WTC11 (cell line): ENCODE measurements at regions not wholly inside any gene's neighbourhood (a gene's known extent, or its start where the extent isn't known, plus 50 kb on each side); places are given as distances from the start of the nearest gene placed in this dataset.

ENCODE experiments used
- ATAC-seq: fragments of 200-7000 bp; cut with Tn5 transposase; 2 replicates; pipeline ENCODE4 v1.10.0; 2021; ENCODE audit warnings: mild to moderate bottlenecking, moderate library complexity
- CTCF ChIA-PET: fragments of 300-600 bp; sonication (Branson Sonifier 250); formaldehyde crosslinking; loops from one replicate; lab custom pipeline; 2021; ENCODE audit warnings: antibody characterized with exemption; lab: Charles Lee
- POLR2A ChIA-PET: fragments of 350-600 bp; sonication (Branson Sonifier 250); formaldehyde crosslinking; loops from one replicate; lab custom pipeline; 2021; ENCODE audit warnings: antibody characterized with exemption; lab: Charles Lee
- DNase-seq: peaks from one replicate; pipeline ENCODE4 v3.0.0; 2021; ENCODE audit warnings: low spot score
- H3K27ac Mint-ChIP-seq: 2 replicates; pipeline ENCODE4 v1.8.0; 2021; ENCODE audit warnings: mixed read lengths
- H3K27me3 Mint-ChIP-seq: 2 replicates; pipeline ENCODE4 v1.8.0; 2021; ENCODE audit warnings: low read depth, mild to moderate bottlenecking, moderate library complexity, mixed read lengths
- H3K36me3 Mint-ChIP-seq: 2 replicates; pipeline ENCODE4 v1.8.0; 2021; ENCODE audit warnings: mixed read lengths
- H3K4me1 Mint-ChIP-seq: 2 replicates; pipeline ENCODE4 v1.8.0; 2022; ENCODE audit warnings: mixed read lengths
- H3K4me3 Mint-ChIP-seq: 2 replicates; pipeline ENCODE4 v1.8.0; 2021; ENCODE audit warnings: mild to moderate bottlenecking, moderate library complexity, mixed read lengths
- H3K9me3 Mint-ChIP-seq: 2 replicates; pipeline ENCODE4 v1.8.0; 2021; ENCODE audit warnings: mixed read lengths
- CDX4 ChIP-seq: fragments of 250-450 bp; sonication (Bioruptor Pico); IDR thresholded peaks from 2 replicates; pipeline ENCODE4 v1.9.0; 2021; ENCODE audit warnings: moderate library complexity, mild to moderate bottlenecking, inconsistent platforms, borderline replicate concordance
- CREB1 ChIP-seq: sonication (generic); formaldehyde crosslinking; IDR thresholded peaks from 2 replicates; pipeline ENCODE4 v1.8.0; 2023; ENCODE audit warnings: mild to moderate bottlenecking, missing genetic modification reagents
- EMX1 ChIP-seq: fragments of 250-450 bp; sonication (Bioruptor Pico); IDR thresholded peaks from 2 replicates; pipeline ENCODE4 v1.8.0; 2021; ENCODE audit warnings: mild to moderate bottlenecking
- GRHL2 ChIP-seq: fragments of 250-450 bp; sonication (Bioruptor Pico); IDR thresholded peaks from 2 replicates; pipeline ENCODE4 v1.8.0; 2022; ENCODE audit warnings: mild to moderate bottlenecking, moderate library complexity; ENCODE audit not compliant: insufficient replicate concordance, severe bottlenecking
- HMGXB4 ChIP-seq: sonication (generic); formaldehyde crosslinking; IDR thresholded peaks from 2 replicates; pipeline ENCODE4 v1.8.1; 2023; ENCODE audit warnings: mild to moderate bottlenecking, moderate library complexity, missing genetic modification reagents
- IRF1 ChIP-seq: sonication (generic); formaldehyde crosslinking; IDR thresholded peaks from 2 replicates; pipeline ENCODE4 v1.8.0; 2023; ENCODE audit warnings: missing genetic modification reagents
- IRF2 ChIP-seq: sonication (generic); formaldehyde crosslinking; IDR thresholded peaks from 2 replicates; pipeline ENCODE4 v1.8.0; 2022; ENCODE audit warnings: low read depth, missing genetic modification reagents, borderline replicate concordance
- MXD4 ChIP-seq: fragments of 250-450 bp; sonication (Bioruptor Pico); IDR thresholded peaks from 2 replicates; pipeline ENCODE4 v1.8.0; 2021; ENCODE audit warnings: mild to moderate bottlenecking, moderate library complexity, borderline replicate concordance
- NFATC4 ChIP-seq: fragments of 250-450 bp; sonication (Bioruptor Pico); IDR thresholded peaks from 2 replicates; pipeline ENCODE4 v1.9.0; 2021; ENCODE audit warnings: mild to moderate bottlenecking
- NFYB ChIP-seq: sonication (generic); formaldehyde crosslinking; conservative IDR thresholded peaks from 2 replicates; pipeline ENCODE4 v1.8.0; 2022; ENCODE audit warnings: low read depth, missing genetic modification reagents
- PRRX2 ChIP-seq: fragments of 250-450 bp; sonication (Bioruptor Pico); IDR thresholded peaks from 2 replicates; pipeline ENCODE4 v1.8.0; 2021; ENCODE audit warnings: mild to moderate bottlenecking
- RELA ChIP-seq: sonication (generic); formaldehyde crosslinking; IDR thresholded peaks from 2 replicates; pipeline ENCODE4 v1.8.1; 2022; ENCODE audit warnings: missing genetic modification reagents, mild to moderate bottlenecking, borderline replicate concordance
- SMAD3 ChIP-seq: sonication (generic); formaldehyde crosslinking; IDR thresholded peaks from 2 replicates; pipeline ENCODE4 v1.8.0; 2022; ENCODE audit warnings: missing genetic modification reagents, mild to moderate bottlenecking, borderline replicate concordance
- SMAD4 ChIP-seq: sonication (generic); formaldehyde crosslinking; IDR thresholded peaks from 2 replicates; pipeline ENCODE4 v1.8.0; 2022; ENCODE audit warnings: mild to moderate bottlenecking, missing genetic modification reagents
- TP53 ChIP-seq: sonication (generic); formaldehyde crosslinking; IDR thresholded peaks from 2 replicates; pipeline ENCODE4 v1.8.1; 2023; ENCODE audit warnings: mild to moderate bottlenecking, missing genetic modification reagents
- ZNF263 ChIP-seq: sonication (generic); formaldehyde crosslinking; IDR thresholded peaks from 2 replicates; pipeline ENCODE4 v1.8.1; 2022; ENCODE audit warnings: low read depth, mild to moderate bottlenecking, moderate library complexity, missing genetic modification reagents
- ZNF416 ChIP-seq: fragments of 250-450 bp; sonication (Bioruptor Pico); IDR thresholded peaks from 2 replicates; pipeline ENCODE4 v1.9.0; 2021; ENCODE audit warnings: mild to moderate bottlenecking, inconsistent platforms
- ZNF423 ChIP-seq: fragments of 250-450 bp; sonication (Bioruptor Pico); IDR thresholded peaks from 2 replicates; pipeline ENCODE4 v2.1.2; 2022; ENCODE audit warnings: mild to moderate bottlenecking, moderate library complexity
- ZNF671 ChIP-seq: fragments of 250-450 bp; sonication (Bioruptor Pico); IDR thresholded peaks from 2 replicates; pipeline ENCODE4 v1.8.0; 2021; ENCODE audit warnings: mild to moderate bottlenecking
- TF ChIP-seq, protein P1 (sequence below): sonication (generic); formaldehyde crosslinking; IDR thresholded peaks from 2 replicates; pipeline ENCODE4 v1.8.1; 2023; ENCODE audit warnings: mild to moderate bottlenecking, missing genetic modification reagents, moderate library complexity
- TF ChIP-seq, protein P2 (sequence below): sonication (generic); formaldehyde crosslinking; IDR thresholded peaks from 2 replicates; pipeline ENCODE4 v1.8.0; 2023; ENCODE audit warnings: mild to moderate bottlenecking, missing genetic modification reagents

DNA sequence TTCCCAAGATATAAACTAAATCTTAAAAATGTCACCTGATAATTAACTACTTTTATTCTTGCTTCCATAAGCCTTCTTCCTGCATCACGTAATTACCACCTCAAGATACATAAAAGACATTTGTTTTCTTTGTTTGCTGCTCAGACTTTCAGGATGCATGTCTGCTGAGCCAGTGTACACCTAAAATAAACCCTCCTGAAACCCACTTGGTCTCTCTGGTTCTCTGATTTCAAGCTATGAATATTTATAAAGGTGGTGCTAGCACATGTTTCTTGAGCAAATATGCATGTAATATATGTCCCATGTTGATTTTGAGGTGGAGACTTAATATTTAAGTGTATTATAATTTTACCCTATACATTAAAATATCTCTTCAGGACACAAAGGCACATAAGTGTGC lies 1627.7 kb upstream of the CDH9 start:
- no peak overlapping the region for H3K4me3 Mint-ChIP-seq
- no peaks in the 10 kb centered on the region for H3K27me3 Mint-ChIP-seq
- H3K27ac Mint-ChIP-seq = no peak overlapping the region
- no peaks in the 10 kb centered on the region for H3K4me1 Mint-ChIP-seq
- H3K36me3 Mint-ChIP-seq = peaks cover 49% of the 10 kb centered on the region
- POLR2A ChIA-PET = no interaction called here
- no peak for ATAC-seq
- DNase-seq = no peak
- no peak for TF ChIP-seq HMGXB4 (CRISPR knock-in tag)
- TF ChIP-seq MXD4 (CRISPR knock-in tag) = no peak
- no peak for TF ChIP-seq PRRX2 (CRISPR knock-in tag)
- TF ChIP-seq SMAD4 (CRISPR knock-in tag) = no peak
- TF ChIP-seq IRF1 (CRISPR knock-in tag) = no peak
- no peak for TF ChIP-seq GRHL2
- TF ChIP-seq EMX1 = no peak
- no peak for TF ChIP-seq NFYB (CRISPR knock-in tag)
- CTCF ChIA-PET = no interaction called here
- H3K9me3 Mint-ChIP-seq = peaks cover 76% of the 10 kb centered on the region

DNA sequence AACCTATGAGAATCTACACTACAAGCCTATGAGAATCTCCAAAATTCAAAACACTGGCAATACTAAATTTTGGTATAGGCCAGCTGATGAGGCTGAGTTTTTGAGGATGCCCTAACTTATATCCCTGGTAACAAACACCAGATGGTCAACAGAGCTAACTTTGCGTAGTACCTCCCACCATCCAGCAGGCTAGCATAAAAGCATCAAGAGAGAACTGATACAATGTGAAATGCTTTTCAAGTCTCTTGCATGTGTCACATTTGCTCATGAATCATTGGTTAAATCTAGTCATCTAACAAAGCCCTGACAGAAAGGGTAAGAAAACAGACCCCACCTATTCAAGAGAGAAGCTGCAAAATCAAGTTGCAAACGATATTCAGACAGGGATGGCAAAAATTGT lies 1609.7 kb upstream of the CDH9 start:
- no peak for TF ChIP-seq RELA
- no peak for TF ChIP-seq CREB1 (CRISPR knock-in tag)
- TF ChIP-seq CDX4 (CRISPR knock-in tag) = no peak
- TF ChIP-seq ZNF423 (CRISPR knock-in tag) = no peak
- no peak for TF ChIP-seq HMGXB4 (CRISPR knock-in tag)
- H3K27ac Mint-ChIP-seq = no peak overlapping the region
- no peaks in the 10 kb centered on the region for H3K36me3 Mint-ChIP-seq
- H3K4me1 Mint-ChIP-seq = no peaks in the 10 kb centered on the region
- H3K4me3 Mint-ChIP-seq = no peak overlapping the region
- ATAC-seq (peak; percentile 81), DNase-seq (peak; percentile 8)
- peaks cover 17% of the 10 kb centered on the region for H3K9me3 Mint-ChIP-seq
- POLR2A ChIA-PET = no interaction called here
- CTCF ChIA-PET = interaction anchor here (0.9 kb wide), 1 partner anchor 62 kb away, joined by 3 read pairs; no protein-coding TSS in a partner anchor
- H3K27me3 Mint-ChIP-seq = no peaks in the 10 kb centered on the region

DNA sequence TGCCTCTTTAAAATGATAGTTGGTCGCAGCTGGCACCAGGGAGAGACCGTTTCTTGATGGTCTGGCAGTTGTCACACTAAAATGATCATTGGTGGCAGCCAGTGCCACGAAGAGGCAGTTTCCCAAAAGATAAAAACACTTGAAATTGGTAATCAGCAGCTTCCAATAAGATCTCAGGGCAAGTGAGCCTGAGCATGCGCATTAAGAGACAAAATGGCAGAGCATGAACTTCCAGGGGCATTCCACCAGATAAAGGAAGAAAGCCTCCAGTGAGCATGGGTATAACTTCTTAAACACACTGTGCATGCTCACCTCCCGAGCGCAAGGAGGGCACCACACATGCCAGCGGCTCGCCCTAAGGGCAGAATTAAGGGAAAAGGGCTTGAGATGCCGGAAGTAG lies 1594.2 kb upstream of the CDH9 start:
- DNase-seq = no peak
- TF ChIP-seq ZNF416 (CRISPR knock-in tag) = no peak
- TF ChIP-seq ZNF263 (CRISPR knock-in tag) = no peak
- TF ChIP-seq NFATC4 (CRISPR knock-in tag) = no peak
- TF ChIP-seq TP53 = no peak
- TF ChIP-seq MXD4 (CRISPR knock-in tag) = no peak
- POLR2A ChIA-PET = no interaction called here
- H3K4me1 Mint-ChIP-seq = no peaks in the 10 kb centered on the region
- CTCF ChIA-PET = no interaction called here
- H3K27ac Mint-ChIP-seq = no peak overlapping the region
- no peaks in the 10 kb centered on the region for H3K27me3 Mint-ChIP-seq
- H3K36me3 Mint-ChIP-seq = no peaks in the 10 kb centered on the region; the same call in 1 of the 2 replicates
- no peak overlapping the region for H3K4me3 Mint-ChIP-seq
- peaks cover 6% of the 10 kb centered on the region for H3K9me3 Mint-ChIP-seq
- no peak for ATAC-seq

- H3K27me3 Mint-ChIP-seq = no peaks in the 10 kb centered on the region
- DNase-seq (no peak), ATAC-seq (no peak)
- H3K9me3 Mint-ChIP-seq = peaks cover 32% of the 10 kb centered on the region
- POLR2A ChIA-PET = interaction anchor here (0.6 kb wide), 1 partner anchor 50 kb away, joined by 3 read pairs; no protein-coding TSS in a partner anchor
- no peak overlapping the region for H3K4me3 Mint-ChIP-seq
- CTCF ChIA-PET = no interaction called here
- peaks cover 16% of the 10 kb centered on the region for H3K36me3 Mint-ChIP-seq
- no peak overlapping the region for H3K27ac Mint-ChIP-seq
- no peaks in the 10 kb centered on the region for H3K4me1 Mint-ChIP-seq
- no peak for TF ChIP-seq SMAD4 (CRISPR knock-in tag)
- no peak for TF ChIP-seq PRRX2 (CRISPR knock-in tag)
- no peak for TF ChIP-seq ZNF671 (CRISPR knock-in tag)
- TF ChIP-seq, protein P1, sequence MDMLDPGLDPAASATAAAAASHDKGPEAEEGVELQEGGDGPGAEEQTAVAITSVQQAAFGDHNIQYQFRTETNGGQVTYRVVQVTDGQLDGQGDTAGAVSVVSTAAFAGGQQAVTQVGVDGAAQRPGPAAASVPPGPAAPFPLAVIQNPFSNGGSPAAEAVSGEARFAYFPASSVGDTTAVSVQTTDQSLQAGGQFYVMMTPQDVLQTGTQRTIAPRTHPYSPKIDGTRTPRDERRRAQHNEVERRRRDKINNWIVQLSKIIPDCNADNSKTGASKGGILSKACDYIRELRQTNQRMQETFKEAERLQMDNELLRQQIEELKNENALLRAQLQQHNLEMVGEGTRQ (CRISPR knock-in tag) = no peak
- TF ChIP-seq NFATC4 (CRISPR knock-in tag) = no peak
- TF ChIP-seq, protein P2, sequence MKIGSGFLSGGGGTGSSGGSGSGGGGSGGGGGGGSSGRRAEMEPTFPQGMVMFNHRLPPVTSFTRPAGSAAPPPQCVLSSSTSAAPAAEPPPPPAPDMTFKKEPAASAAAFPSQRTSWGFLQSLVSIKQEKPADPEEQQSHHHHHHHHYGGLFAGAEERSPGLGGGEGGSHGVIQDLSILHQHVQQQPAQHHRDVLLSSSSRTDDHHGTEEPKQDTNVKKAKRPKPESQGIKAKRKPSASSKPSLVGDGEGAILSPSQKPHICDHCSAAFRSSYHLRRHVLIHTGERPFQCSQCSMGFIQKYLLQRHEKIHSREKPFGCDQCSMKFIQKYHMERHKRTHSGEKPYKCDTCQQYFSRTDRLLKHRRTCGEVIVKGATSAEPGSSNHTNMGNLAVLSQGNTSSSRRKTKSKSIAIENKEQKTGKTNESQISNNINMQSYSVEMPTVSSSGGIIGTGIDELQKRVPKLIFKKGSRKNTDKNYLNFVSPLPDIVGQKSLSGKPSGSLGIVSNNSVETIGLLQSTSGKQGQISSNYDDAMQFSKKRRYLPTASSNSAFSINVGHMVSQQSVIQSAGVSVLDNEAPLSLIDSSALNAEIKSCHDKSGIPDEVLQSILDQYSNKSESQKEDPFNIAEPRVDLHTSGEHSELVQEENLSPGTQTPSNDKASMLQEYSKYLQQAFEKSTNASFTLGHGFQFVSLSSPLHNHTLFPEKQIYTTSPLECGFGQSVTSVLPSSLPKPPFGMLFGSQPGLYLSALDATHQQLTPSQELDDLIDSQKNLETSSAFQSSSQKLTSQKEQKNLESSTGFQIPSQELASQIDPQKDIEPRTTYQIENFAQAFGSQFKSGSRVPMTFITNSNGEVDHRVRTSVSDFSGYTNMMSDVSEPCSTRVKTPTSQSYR = no peak
- no peak for TF ChIP-seq IRF2
- TF ChIP-seq CDX4 (CRISPR knock-in tag) = no peak
- TF ChIP-seq SMAD3 (CRISPR knock-in tag) = no peak
These were observed 1565.5 kb upstream of the CDH9 start for GRCh38 chr5:28603869-28604268.
